NCI-H524 (cell line): ENCODE measurements at regions not wholly inside any gene's neighbourhood (a gene's known extent, or its start where the extent isn't known, plus 50 kb on each side); places are given as distances from the start of the nearest gene placed in this dataset.
"Not testable (repeated sequence)": the region's sequence is repeated elsewhere in the genome, so short reads cannot be mapped to it uniquely, and the experiment has no call there.

Experiments
- DNase-seq, 2 experiments: peaks; one replicate each; lab custom pipeline; 2025; lab: John Stamatoyannopoulos, UW

DNA sequence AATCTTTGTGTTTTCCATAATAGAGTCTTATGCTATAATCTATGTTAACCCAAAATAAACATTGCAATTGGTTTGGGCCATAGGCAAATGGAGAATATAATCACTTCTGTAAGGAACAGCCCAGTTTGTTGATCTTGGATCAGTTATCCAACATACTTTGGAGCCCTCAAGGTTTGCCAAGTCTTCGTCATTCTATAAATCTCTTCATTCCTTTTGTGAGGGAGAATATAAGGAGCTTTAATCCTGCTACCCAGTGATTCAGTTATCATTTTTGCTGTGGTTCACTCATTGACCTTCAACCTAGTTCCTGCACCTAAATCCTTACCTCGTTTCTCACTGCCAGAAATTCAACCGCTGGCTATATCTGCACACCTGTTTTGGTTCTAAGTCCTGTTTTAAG lies 500.3 kb upstream of the PTCHD4 start:
- no peak for DNase-seq

DNA sequence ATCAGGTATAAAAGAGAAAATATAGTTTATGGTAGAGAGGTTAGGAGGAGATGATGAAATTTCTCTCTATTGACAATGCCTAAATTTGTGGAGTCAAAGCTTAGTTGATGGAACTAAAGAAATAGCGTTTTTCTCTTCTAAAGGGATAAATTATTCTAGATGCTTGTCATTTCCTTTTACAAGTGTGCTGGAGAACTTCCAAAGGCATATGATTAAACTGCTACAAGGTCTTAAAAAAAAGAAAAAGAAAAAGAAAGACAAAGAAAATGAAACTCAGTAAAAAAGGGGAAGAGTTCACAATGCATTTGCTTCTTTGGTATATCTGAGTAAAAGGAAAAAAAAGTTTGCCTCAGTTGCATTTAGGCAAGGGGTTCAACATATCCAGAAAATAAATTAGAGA lies 499.8 kb upstream of the PTCHD4 start:
- no peak for DNase-seq

DNA sequence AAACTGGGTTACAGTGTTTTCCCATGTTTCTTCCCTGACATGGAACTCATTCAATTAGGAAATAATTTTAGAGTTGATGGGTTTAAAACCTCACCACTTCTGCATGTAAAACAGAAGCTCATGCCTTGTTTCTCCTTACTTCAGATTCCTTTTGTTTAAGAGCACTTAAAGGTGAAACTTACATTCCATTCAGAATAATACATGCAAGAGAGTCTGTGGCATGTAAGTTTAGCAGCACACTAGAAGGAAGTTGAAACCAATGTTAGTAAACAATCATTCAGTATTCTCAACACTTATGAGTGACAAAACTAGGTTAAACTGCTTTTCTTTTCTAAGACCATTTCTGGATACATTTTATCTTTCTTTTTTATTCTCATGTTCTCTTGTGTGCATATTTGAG lies 495.6 kb upstream of the PTCHD4 start:
- DNase-seq = no peak

DNA sequence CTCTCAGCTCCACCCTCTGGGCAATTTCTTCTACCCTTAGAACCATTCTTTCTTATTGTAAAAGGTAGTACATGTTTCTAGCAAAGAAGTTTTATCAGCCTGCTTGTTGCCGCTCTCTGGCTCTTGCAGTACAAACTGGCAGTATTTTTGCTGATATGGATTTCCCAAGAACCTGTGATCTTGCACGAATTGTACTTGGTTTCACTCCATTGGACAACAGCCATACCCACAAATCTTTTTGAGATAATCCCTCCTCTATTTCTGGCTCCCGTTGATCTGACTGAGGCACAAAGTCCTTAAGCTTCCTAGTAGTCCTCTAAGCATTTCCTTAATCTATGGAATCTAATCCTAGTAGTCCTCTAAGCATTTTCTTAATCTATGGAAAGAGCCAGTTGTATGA lies 487.0 kb upstream of the PTCHD4 start:
- no peak for DNase-seq

DNA sequence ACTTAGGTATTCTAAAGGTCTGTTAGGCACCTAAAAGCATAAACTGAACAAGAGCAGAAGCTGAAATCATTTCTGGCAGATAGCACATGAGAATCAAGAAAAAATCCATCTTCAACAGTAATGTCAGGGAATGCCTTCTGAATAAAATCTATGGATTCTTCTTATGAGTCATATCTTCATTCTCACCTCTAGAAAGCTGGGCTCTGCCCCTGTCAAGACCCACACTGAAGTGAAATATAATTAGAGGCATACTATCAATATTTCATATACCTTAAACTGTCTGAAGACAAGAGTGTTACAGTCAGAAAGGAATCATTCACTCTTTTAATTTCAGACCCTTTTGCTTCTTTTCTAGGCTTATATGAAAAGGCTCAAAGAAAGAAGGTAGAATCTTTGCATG lies 485.8 kb upstream of the PTCHD4 start:
- no peak for DNase-seq

DNA sequence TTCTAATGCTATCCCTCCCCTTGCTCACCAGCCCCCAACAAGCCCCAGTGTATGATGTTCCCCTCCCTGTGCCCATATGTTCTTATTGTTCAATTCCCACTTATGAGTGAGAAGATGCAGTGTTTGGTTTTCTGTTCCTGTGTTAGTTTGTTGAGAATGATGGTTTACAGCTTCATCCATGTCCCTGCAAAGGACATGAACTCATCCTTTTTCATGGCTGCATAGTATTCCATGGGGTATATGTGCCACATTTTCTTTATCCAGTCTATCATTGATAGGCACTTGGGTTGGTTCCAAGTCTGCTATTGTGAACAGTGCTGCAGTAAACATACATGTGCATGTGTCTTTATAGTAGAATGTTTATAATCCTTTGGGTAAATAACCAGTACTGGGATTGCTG lies 480.2 kb upstream of the PTCHD4 start:
- not testable (repeated sequence) for DNase-seq

DNA sequence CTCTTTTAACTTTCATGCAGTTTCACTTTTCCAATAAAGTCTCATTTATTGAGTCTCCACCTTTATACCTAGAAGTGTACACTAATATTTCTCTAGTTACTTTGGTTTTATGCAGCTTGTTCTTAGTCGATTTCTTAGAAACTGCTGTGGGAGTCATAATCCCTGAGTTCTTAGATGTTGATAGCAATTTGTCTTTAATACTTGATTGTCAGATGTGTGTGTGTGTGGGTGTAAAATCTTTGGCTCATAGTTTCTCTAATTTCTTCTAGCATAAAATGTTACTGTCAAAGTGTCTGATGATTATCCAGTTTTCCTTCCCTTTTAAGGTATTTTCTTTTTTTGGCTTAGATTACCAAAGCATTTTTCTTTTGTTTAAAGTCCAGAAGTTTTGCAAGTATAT lies 473.8 kb upstream of the PTCHD4 start:
- DNase-seq = no peak

DNA sequence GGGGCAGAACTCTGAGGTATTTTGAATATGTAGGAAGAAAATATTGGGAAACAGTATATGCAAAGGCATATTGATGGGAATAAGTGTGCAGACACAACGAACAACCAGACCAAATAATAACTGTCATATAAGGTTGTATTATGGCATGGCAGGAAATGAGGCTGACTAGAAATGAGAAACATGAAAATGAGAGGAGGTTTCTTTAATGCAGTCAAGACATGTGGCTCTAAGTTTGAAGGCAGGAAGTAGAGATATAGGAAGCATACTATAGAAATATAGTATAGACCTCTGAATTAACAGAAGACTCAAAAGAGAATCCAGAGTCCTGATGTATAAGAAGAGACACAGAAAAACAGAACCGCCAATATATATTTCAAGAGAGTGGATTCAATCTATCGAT lies 459.7 kb upstream of the PTCHD4 start:
- DNase-seq = no peak

DNA sequence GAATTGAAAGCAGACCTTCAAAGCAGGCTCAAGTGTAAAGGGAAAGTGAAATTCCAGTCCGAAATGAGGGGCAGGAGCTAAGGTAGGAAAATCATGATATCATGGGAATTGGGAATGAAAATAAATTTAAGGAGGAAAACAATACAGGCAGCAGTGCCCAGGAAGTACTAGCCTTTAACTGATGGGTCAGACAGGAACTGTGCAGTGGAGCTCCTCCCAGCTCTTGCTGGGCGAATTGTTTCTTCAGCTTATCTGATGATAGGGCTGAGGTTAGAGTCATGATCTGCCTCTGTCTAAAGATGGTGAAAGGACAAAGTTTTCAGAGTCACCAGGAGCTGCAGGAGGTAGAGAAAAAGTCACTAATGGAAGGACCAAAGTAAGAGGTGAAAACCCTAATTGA lies 457.9 kb upstream of the PTCHD4 start:
- no peak for DNase-seq

DNA sequence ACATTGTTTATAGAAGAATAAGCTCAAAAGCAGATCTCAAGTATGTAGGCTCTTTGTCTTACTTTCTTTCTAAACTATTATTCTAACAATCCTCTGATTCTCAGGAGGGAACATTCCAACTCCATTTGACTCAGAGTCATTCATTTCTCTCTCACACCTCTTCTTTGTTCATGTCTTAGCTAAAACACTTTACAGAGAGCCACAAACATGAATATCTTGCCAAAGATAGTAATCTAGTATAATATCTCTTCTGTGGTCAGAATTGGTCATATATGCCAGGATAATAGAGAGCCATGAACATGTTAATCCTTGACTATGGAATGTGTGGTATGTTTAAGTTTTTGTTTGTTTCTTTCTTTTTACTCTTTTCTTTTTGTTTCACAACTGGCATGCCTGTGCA lies 456.0 kb upstream of the PTCHD4 start:
- no peak for DNase-seq

DNA sequence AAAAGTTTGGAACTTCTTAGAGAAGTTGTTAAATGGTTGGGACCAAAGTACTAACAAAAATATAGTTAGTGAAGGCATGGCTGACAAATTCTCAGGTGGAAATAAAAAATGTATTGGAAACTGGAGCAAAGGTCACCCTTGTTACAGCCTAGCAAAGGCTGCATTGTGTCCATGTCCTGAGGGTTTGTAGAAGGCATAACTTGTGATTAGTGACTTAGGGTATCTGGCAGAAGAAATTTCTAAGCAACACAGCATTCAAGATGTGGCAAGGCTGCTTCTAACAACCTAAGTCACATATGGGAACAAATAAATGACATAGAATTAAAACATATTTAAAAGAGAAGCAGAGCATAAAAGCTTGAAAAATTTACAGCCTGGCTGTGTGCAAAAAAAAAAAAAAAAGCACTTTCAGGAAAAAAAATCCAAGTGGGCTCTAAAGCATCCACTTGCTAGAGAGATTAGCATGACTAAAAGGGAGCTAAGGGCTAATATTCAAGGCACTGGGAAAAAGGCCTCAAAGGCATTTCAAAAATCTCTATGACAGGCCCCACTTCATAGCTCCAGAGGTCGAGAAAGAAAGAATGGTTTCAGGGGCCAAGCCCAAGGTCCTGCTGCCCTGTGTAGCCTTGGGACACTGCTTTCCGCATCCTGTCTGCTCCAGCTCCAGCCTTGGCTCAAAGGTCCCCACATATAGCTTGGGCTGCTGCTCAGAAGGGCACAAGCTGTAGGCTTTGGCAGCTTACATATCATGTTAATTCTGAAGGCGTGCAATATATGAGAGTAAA lies 453.2 kb upstream of the PTCHD4 start:
- DNase-seq = no peak

DNA sequence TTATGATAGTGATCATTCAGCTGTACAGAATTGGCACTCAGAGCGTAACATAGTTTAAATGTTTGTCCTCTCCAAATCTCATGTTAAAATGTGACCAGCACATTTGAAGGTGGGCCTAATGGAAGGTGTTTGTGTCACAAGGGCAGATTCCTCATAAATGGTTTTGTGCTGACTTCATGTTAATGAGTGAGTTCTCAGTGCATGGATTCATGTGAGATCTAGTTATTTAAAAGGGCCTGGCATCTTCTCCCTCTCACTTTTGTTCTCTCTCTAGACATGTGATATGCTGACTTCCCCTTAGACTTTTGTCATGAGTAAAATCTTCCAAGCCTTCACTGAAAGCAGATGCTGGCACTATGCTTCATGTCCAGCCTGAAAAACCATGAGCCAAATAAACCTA lies 452.4 kb upstream of the PTCHD4 start:
- no peak for DNase-seq

DNA sequence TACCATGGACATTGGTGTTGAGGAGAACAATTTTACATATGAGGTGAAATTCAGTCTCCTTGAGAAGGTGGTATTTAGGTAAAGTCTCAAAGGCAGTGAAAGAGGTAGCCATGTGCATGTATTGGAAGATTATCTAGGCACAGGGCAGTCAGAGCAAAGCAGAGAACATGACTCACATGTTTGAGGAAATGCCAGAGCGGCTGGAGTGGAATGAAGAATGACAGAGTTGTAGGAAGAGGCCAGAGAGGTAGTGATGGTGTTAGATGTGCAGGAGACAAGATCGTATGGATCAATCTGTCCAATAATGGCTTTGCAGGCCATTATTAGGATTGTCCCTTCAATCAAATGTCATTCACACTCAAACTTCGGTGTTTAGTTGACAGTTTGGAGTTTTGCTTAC lies 449.4 kb upstream of the PTCHD4 start:
- DNase-seq = no peak

DNA sequence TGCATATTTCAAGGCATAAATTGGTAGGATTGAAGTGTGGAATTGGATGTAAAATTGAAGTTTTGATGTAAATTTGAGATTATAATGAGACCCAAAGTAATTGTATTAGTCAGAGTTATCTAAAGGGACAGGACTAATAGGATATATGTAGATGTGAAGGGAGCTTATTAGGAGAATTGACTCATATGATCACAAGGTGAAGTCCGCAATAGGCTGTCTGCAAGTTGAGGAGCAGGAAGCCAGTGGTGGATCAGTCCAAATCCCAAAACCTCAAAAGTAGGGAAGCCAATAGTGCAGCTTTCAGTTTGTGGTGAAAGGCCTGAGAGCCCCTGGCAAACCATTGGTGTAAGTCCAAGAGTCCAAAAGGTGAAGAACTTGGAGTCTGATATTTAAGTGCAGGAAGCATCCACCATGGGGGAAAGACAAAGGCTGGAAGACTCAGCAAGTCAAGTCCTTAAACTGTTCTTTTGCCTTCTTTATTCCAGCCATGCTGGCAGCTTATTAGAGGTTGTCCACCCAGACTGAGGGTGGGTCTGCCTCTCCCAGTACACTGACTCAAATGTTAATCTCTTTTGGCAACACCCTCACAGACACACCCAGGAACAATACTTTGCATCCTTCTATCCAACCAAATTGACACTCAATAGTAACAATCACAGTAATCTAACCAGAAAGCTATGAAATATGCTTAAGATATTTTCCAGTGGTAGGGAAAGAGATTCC lies 442.6 kb upstream of the PTCHD4 start:
- DNase-seq = no peak

DNA sequence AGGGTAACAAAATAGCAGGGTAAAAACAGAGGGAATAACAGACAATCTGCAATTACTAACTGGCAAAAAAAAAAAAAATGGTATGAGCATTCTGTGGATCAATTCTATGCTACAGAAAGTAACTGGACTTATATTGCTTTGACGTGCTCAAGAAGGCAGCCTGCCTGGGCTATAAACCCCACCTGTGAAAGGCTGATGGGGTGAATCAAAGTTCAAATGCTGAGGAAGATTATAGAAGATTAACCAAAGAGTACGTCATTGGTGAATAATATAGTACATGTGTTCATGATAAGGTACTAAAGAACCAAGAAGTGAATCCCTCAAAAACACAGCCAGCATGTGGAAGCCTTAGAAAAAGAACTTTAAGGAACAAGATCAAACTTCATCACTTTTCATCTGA lies 441.9 kb upstream of the PTCHD4 start:
- no peak for DNase-seq

DNA sequence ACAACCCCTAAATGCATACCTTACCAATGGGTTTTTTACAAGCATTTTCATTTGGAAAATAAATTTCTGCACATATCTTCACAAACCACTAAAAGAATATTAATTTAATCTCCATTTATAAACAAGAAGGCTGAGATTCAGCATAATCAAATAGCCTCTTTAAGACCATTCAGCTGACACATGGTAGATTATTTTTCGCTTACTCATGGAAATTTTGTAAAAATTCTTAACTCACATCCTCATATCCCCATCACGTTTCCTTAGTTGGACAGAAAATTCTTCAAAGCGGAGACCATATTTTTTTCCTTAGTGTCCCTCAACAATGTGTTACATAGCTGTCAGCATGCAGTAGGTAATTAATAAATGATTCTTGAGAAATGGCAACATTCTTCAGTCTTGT lies 439.6 kb upstream of the PTCHD4 start:
- DNase-seq = no peak

DNA sequence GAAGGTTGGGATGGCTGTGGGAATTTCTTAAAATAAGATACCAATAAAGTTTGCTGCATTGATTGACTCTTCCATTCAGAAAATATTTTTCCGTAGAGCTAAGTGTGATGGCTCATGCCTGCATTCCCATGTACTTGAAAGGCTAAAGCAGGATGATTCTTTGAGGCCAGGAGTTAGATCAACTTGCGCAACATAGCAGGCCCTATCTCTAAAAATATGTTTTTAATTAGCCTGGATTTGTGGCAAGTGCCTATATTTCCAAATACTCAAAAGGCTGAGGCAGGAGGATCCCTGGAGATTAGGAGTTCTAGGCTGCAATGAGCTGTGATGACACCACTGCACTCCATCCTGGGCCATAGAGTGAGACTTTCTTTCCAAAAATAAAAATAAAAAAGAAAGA lies 431.2 kb upstream of the PTCHD4 start:
- DNase-seq = no peak

DNA sequence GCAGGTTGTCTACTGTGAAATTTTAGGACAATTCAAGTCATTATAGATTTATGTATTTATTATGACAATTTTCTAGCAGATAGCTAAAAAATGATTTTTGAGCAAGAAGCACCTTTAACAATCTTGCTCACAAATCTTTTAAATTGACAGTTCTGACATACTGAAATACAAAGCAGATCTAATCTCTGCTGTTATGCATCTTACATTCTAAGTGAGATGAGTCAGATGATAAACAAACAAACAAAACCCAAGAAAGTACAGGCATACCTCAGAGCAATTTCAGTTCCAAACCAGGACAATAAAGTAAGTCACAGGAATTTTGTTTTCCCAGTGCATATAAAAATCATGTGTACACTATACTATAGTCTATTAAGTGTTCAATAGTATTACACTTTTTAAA lies 430.7 kb upstream of the PTCHD4 start:
- no peak for DNase-seq

DNA sequence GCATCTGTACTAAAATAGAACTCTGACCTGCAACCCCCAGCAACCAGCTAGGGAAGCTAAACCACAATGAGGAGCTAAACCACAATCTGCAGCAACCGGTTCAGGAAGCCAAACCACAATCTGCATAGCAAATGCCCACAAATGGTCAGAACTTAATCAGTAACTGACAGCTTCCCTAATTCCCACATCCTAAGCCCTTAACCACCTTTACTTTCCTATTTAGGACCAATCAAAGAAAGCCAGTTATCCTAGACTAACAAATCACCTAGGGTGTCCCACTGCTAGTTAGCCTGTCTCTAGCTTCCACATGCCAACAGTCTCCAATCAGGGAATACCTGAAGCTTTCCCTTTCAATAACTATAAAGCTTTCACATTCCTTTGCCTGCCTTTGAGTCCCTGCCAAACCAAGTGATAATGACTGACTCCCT lies 424.6 kb upstream of the PTCHD4 start:
- no peak for DNase-seq

DNA sequence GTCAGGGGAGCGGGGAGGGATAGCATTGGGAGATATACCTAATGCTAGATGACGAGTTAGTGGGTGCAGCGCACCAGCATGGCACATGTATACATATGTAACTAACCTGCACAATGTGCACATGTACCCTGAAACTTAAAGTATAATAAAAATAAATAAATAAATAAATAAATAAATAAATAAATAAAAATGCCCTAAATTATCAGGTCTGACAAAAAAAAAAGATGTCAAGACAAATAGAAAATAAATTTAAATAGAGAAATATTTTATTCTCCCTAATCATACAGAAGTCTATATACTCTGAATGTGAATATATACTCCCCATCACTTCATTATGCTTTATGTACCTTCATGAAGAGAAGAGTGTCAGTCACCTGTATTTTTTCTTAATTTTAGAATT lies 420.0 kb upstream of the PTCHD4 start:
- not testable (repeated sequence) for DNase-seq

DNA sequence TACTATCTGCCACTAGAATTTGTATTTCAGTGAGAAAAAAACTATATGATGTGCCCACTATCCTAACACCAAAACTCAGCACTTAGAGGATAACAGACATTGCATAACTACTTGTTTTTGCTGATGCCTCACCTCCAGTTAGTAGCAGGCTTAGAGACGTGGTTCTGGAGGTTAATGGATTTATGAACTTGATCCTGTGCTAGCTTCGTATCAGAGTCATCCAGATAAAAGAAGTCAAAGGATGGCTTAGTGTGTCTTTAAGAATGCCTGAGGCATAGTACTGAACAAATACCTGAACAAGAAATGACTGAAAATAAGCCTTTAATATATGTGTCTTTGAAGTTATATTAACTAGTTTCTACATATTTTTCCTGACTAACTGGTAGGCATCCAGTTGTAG lies 414.9 kb upstream of the PTCHD4 start:
- DNase-seq = no peak

DNA sequence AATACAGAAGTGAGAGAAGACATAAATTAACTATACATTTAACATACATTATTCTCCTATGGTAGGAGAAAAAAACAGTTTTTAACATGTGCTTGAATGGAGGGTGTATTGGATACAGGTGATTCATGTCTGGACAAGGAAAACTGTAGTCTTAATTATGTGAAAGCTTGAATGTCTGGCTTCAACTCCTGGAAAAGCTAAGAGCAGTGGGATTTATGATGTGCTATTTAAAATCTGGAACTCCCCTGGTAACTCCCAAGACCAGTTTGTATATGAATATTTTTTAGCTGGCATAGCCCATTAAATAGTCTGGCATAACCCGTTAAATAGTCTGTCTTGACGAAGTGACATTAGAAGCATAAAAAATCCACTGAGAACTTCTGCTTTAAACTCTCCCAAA lies 410.0 kb upstream of the PTCHD4 start:
- no peak for DNase-seq

DNA sequence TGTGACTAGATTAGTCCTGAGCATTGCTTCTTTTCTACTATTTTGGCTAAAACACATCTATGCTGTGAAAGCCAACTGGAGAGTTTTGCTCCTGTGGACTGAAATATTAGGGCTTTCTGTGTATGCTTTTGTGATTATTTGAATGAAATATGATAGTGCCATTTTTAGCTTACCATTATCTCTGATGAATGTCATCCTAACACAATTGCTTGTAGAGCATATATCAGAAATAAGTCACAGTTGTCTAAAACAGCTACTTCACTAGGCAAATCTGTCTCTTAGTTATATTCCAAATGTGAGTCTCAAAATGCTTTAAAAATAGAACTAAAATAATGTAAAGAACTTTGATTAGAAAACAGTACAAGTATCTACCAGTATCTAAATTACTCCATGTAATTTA lies 401.4 kb upstream of the PTCHD4 start:
- no peak for DNase-seq

DNA sequence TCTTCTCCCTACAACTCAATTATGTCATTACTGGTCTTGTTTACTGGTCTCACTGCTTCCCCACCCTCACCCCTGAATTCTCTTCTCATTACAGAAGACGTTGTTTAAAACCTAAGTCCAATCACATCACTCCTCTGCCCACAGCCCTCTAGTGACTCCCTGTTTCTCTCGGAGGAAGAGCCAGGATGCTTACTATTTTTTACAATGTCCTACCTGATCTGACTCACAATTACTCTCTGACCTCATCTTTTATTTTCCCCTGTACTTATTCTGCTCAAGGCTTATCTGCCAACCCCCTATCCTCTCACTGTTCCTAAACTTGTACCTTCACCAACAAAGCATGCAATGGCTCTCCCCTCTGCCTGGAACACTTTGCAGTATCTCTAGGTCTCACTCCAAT lies 400.4 kb upstream of the PTCHD4 start:
- DNase-seq = no peak
